ENCODE measurements at regions not wholly inside any gene's neighbourhood (a gene's known extent, or its start where the extent isn't known, plus 50 kb on each side); places are given as distances from the start of the nearest gene placed in this dataset.
"Not testable (repeated sequence)": the region's sequence is repeated elsewhere in the genome, so short reads cannot be mapped to it uniquely, and the experiment has no call there.

DNA sequence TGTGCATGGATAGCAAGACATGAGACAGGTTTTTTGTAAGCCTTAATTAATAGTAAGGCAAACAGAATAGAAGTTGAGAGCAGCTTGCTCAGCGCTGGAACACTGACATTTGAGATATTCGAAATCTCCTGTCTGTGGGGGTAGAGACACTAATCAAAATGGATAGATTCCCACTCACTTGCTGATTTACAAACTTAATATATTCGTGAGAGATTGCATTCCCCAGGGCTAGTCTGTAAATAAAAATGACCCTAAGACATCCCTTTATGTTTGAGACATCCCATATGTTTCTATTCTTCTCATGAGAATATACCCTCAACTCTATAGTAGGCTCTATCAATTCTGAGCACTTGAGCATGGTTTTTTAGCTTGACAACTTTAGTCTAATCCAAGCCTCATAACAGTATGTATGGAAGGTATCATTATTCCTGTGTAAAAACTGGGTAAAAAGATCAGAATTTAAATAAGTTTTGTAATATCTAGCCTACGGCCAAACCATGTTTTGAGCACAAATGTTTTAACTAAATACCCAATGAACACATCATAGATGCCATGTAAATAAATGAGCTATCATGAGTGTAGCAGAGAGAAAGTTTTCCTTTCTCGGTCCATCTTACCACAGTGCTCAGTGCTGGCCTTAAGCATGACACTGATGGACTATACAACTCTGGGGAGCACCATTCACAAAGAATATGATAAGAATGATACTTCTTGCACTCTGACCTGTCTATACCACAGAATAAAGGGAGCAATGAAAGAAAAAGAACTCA is 609.2 kb downstream of the PSAT1 start:
- no peak overlapping the region for H3K4me3 ChIP-seq
- DNase-seq (ENCODE audit: low spot score): no peak

GRCh38 chr9:78909566-78909965 is 612.6 kb downstream of the PSAT1 start:
- no peak for DNase-seq (ENCODE audit: low spot score)
- no peak overlapping the region for H3K4me3 ChIP-seq
- H3K27ac ChIP-seq: no peak overlapping the region
- no peak for TF ChIP-seq CTCF (IDR thresholded peaks at IDR 0.05)

More for the DNA sequence above, 609.2 kb downstream of the PSAT1 start:
- no peak for TF ChIP-seq CTCF (IDR thresholded peaks at IDR 0.05)
- H3K27ac ChIP-seq: no peak overlapping the region

- not testable (repeated sequence) for DNase-seq (ENCODE audit: low spot score); H3K27ac ChIP-seq; H3K4me3 ChIP-seq
Observed at GRCh38 chr9:78916884-78917283, 620.0 kb downstream of the PSAT1 start.

- no peak overlapping the region for H3K27ac ChIP-seq
- TF ChIP-seq CTCF (IDR thresholded peaks at IDR 0.05): no peak
- DNase-seq (ENCODE audit: low spot score): no peak
- H3K4me3 ChIP-seq: no peak overlapping the region
Observed at GRCh38 chr9:78918976-78919375, 622.1 kb downstream of the PSAT1 start.

GRCh38 chr9:78919701-78920100 is 622.8 kb downstream of the PSAT1 start:
- Histone ChIP-seq H3K27ac (no peak overlapping the region), H3K4me3 (no peak overlapping the region)
- no peak for TF ChIP-seq CTCF (IDR thresholded peaks at IDR 0.05)
- no peak for DNase-seq (ENCODE audit: low spot score)

DNA sequence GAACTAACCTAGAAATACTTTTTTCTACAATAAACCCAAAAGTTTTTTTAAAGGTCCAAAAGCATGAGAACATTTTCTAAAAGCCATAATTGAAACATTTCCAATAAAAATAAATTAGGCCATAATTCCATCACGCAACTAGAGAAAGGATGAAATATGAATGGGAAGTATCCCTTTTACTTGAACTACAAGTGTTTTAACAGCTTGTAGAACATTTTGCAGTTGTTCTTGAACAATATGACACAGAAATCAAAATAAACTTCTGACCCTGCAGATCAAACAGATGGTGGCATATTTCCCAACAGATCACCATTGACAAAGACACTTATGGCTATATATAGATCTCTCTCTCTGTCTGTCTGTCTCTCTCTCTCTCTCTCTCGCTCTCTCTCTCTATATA is 624.4 kb downstream of the PSAT1 start:
- H3K27ac ChIP-seq: no peak overlapping the region
- TF ChIP-seq CTCF (IDR thresholded peaks at IDR 0.05): no peak
- no peak overlapping the region for H3K4me3 ChIP-seq
- no peak for DNase-seq (ENCODE audit: low spot score)

- no peak for TF ChIP-seq CTCF (IDR thresholded peaks at IDR 0.05)
- Histone ChIP-seq H3K4me3 (no peak overlapping the region), H3K27ac (no peak overlapping the region)
- DNase-seq (ENCODE audit: low spot score): no peak
Observed at GRCh38 chr9:78923966-78924659, 627.2 kb downstream of the PSAT1 start.

Measured in coronary artery (tissue), 2 donors.